Keratinocyte (primary cell): ENCODE measurements at regions not wholly inside any gene's neighbourhood (a gene's known extent, or its start where the extent isn't known, plus 50 kb on each side); places are given as distances from the start of the nearest gene placed in this dataset.

Experiments used
- DNase-seq: peaks from one replicate; pipeline ENCODE4 v3.0.0-alpha.2; 2011; ENCODE audit warnings: low read depth, missing footprints, low spot score
- FAIRE-seq: peaks from 2 replicates; lab custom pipeline; 2011; peaks lifted over from hg19 to GRCh38; lab: Jason Lieb, UNC
- H2AFZ ChIP-seq: 2 replicates; pipeline ENCODE4 v1.6.0; 2012; ENCODE audit warnings: low read length, control low read depth, inconsistent platforms; ENCODE audit not compliant: control insufficient read depth
- H3K27ac ChIP-seq: 2 replicates; pipeline ENCODE4 v1.5.1; 2011; ENCODE audit warnings: low read length; ENCODE audit not compliant: control insufficient read depth, insufficient read depth
- H3K27me3 ChIP-seq: 3 replicates; pipeline ENCODE4 v1.6.0; 2011; ENCODE audit warnings: low read length; ENCODE audit not compliant: control insufficient read depth, insufficient read depth; ENCODE audit errors: extremely low read depth
- H3K36me3 ChIP-seq, 2 experiments: 2 replicates in 1 of 2; 3 replicates in 1 of 2; pipeline ENCODE4 v1.5.1; 2011; ENCODE audit warnings: low read length in 2 of 2, mild to moderate bottlenecking in 1 of 2; ENCODE audit not compliant: control insufficient read depth in 2 of 2, insufficient read depth in 2 of 2; ENCODE audit errors: extremely low read depth in 1 of 2
- H3K4me1 ChIP-seq: 3 replicates; pipeline ENCODE4 v1.5.1; 2011; ENCODE audit warnings: low read length; ENCODE audit not compliant: control insufficient read depth, insufficient read depth; ENCODE audit errors: extremely low read depth
- H3K4me2 ChIP-seq: 3 replicates; pipeline ENCODE4 v1.6.0; 2011; ENCODE audit warnings: low read depth, low read length; ENCODE audit not compliant: control insufficient read depth, insufficient read depth; ENCODE audit errors: extremely low read depth
- H3K4me3 ChIP-seq, 3 experiments: fragments of 200-600 bp in 1 of 3; sonication (generic) in 1 of 3; 2 replicates in 2 of 3; 3 replicates in 1 of 3; pipeline ENCODE4 v1.5.1; 2011 to 2016; ENCODE audit warnings: low read length in 3 of 3, mild to moderate bottlenecking in 3 of 3, control low read depth in 2 of 3, inconsistent platforms in 1 of 3, low read depth in 1 of 3, mixed read lengths in 1 of 3, mixed run types in 1 of 3, moderate library complexity in 1 of 3; ENCODE audit not compliant: control insufficient read depth in 2 of 3, insufficient read depth in 2 of 3; ENCODE audit errors: extremely low read depth in 1 of 3
- H3K79me2 ChIP-seq: 2 replicates; pipeline ENCODE4 v1.6.0; 2012; ENCODE audit warnings: low read length; ENCODE audit not compliant: control insufficient read depth, insufficient read depth
- H3K9ac ChIP-seq: 3 replicates; pipeline ENCODE4 v1.6.0; 2011; ENCODE audit warnings: low read length; ENCODE audit not compliant: control insufficient read depth, insufficient read depth; ENCODE audit errors: extremely low read depth
- H3K9me1 ChIP-seq: 3 replicates; pipeline ENCODE4 v1.6.0; 2011; ENCODE audit warnings: low read length; ENCODE audit not compliant: control insufficient read depth, insufficient read depth; ENCODE audit errors: extremely low read depth
- H3K9me3 ChIP-seq: 2 replicates; pipeline ENCODE4 v1.5.1; 2012; ENCODE audit warnings: low read depth, low read length; ENCODE audit not compliant: control insufficient read depth
- H4K20me1 ChIP-seq: 3 replicates; pipeline ENCODE4 v1.6.0; 2011; ENCODE audit warnings: low read length; ENCODE audit not compliant: control insufficient read depth, insufficient read depth; ENCODE audit errors: extremely low read depth
- EZH2 ChIP-seq: IDR thresholded peaks from one replicate; pipeline ENCODE4 v1.6.1; 2012; ENCODE audit warnings: inconsistent platforms, mild to moderate bottlenecking, low read length, moderate library complexity
- dilution Hi-C: fragments of 300-500 bp; cut with MboI; formaldehyde crosslinking; loops from one replicate; pipeline ENCODE4 v1.7.0; 2020; ENCODE audit warnings: low sequenced_read_pairs; ENCODE audit not compliant: extremely low pct_ligation_motif_present
- TF ChIP-seq, protein P1 (sequence below), 3 experiments: IDR thresholded peaks in 1 of 3; conservative IDR thresholded peaks in 1 of 3; optimal IDR thresholded peaks in 1 of 3; 2 replicates in 2 of 3; 3 replicates in 1 of 3; pipeline versions ENCODE3 to v1.5.1; 2011; ENCODE audit warnings: low read length in 3 of 3, mild to moderate bottlenecking in 3 of 3, moderate library complexity in 2 of 3, control low read depth in 1 of 3, inconsistent platforms in 1 of 3; ENCODE audit not compliant: insufficient read depth in 2 of 3; ENCODE audit errors: extremely low read depth in 1 of 3

DNA sequence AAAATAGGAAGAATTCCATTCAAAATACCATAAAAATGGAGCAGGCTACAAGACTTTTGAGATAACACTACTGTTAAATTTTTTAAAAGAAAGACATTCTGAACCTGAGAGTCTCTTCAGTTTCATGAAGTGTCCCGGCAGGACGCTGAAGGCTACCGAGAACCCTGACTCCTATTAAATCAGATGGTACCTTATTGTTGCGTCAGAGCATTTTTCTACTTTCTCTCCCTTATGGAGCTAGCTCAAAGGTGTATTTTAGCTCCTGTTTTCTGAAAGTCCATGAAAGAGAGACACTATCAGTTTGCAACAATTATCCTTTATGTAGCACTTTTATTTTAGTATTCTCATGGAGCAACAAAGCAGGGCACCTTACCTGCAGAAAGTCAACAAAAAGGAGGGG lies 626.7 kb downstream of the IRS1 start:
- H3K9me3 ChIP-seq = peaks cover 3% of the 10 kb centered on the region
- H3K27me3 ChIP-seq = no peaks in the 10 kb centered on the region
- H3K79me2 ChIP-seq = no peaks in the 10 kb centered on the region
- no peak overlapping the region for H2AFZ ChIP-seq
- no peak overlapping the region for H3K9ac ChIP-seq
- dilution Hi-C loops = no loop called here
- DNase-seq (no peak), FAIRE-seq (no peak)
- no peaks in the 10 kb centered on the region for H4K20me1 ChIP-seq
- TF ChIP-seq, protein P1, sequence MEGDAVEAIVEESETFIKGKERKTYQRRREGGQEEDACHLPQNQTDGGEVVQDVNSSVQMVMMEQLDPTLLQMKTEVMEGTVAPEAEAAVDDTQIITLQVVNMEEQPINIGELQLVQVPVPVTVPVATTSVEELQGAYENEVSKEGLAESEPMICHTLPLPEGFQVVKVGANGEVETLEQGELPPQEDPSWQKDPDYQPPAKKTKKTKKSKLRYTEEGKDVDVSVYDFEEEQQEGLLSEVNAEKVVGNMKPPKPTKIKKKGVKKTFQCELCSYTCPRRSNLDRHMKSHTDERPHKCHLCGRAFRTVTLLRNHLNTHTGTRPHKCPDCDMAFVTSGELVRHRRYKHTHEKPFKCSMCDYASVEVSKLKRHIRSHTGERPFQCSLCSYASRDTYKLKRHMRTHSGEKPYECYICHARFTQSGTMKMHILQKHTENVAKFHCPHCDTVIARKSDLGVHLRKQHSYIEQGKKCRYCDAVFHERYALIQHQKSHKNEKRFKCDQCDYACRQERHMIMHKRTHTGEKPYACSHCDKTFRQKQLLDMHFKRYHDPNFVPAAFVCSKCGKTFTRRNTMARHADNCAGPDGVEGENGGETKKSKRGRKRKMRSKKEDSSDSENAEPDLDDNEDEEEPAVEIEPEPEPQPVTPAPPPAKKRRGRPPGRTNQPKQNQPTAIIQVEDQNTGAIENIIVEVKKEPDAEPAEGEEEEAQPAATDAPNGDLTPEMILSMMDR (optimal IDR thresholded peaks at IDR 0.05 in 1 of 3, IDR thresholded peaks at IDR 0.05 in 1 of 3, conservative IDR thresholded peaks at IDR 0.05 in 1 of 3; ENCODE audit: extremely low read depth in 1 of 3, insufficient read depth in 2 of 3, low read length in 3 of 3) = no peak
- TF ChIP-seq EZH2 = no peak
- H3K9me1 ChIP-seq = no peaks in the 10 kb centered on the region
- H3K4me1 ChIP-seq = no peaks in the 10 kb centered on the region
- H3K27ac ChIP-seq = no peak overlapping the region
- no peak overlapping the region for H3K4me3 ChIP-seq
- H3K4me2 ChIP-seq = no peak overlapping the region
- H3K36me3 ChIP-seq = no peaks in the 10 kb centered on the region

DNA sequence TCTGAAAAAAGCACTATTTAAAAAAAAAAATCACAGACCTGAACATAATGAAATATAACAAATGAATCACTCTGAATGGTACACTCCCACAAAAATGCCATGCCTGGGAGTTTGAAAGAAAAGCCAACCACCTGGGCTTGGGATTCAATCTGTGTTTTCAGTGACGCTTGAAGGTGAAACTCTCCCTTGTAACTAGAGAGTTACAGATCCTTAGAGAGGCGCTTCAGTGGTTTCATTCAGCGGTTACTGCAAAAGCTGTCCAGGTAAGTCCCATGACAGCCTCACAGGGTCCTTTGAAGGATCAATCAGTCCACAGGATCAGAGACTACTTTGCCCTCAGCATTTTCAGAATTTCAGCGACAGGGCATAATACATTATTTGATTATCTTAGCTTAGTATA lies 627.3 kb downstream of the IRS1 start:
- Histone ChIP-seq H3K27me3 (no peaks in the 10 kb centered on the region), H3K9me1 (no peaks in the 10 kb centered on the region), H2AFZ (no peak overlapping the region), H4K20me1 (no peaks in the 10 kb centered on the region), H3K27ac (no peak overlapping the region), H3K4me2 (no peak overlapping the region), H3K79me2 (no peaks in the 10 kb centered on the region), H3K4me3 (no peak overlapping the region), H3K9ac (no peak overlapping the region), H3K4me1 (no peaks in the 10 kb centered on the region), H3K36me3 (no peaks in the 10 kb centered on the region), H3K9me3 (peaks cover 3% of the 10 kb centered on the region)
- DNase-seq (no peak), FAIRE-seq (no peak)
- no peak for TF ChIP-seq EZH2
- TF ChIP-seq, protein P1 (optimal IDR thresholded peaks at IDR 0.05 in 1 of 3, IDR thresholded peaks at IDR 0.05 in 1 of 3, conservative IDR thresholded peaks at IDR 0.05 in 1 of 3; ENCODE audit: extremely low read depth in 1 of 3, insufficient read depth in 2 of 3, low read length in 3 of 3) = no peak
- dilution Hi-C loops = no loop called here
